HG03442 (cell line): ENCODE measurements at regions not wholly inside any gene's neighbourhood (a gene's known extent, or its start where the extent isn't known, plus 50 kb on each side); places are given as distances from the start of the nearest gene placed in this dataset.
"Not testable (repeated sequence)": the region's sequence is repeated elsewhere in the genome, so short reads cannot be mapped to it uniquely, and the experiment has no call there.

Source experiments
- ATAC-seq: cut with Tn5 transposase; IDR thresholded peaks from one replicate; pipeline ENCODE4 v1.9.1; 2021; ENCODE audit warnings: mild to moderate bottlenecking, moderate library complexity; ENCODE audit not compliant: unreplicated experiment

DNA sequence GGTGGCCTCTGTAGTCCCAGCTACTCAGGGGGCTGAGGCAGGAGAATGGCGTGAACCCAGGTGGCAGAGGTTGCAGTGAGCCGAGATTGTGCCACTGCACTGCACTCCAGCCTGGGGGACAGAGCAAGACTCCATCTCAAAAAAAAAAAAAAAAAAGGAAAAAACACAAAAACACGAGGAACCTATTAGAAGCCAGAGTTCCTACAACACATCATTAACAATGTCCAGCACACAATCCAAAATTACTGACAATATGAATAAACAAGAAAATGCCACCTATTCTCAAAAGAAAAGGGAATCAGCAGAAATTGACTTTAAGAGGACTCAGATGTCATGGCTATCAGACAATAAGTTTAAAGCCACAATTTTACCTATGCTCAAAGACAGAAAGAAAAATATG lies 57.3 kb upstream of the HS3ST3A1 start:
- ATAC-seq, result not testable (repeated sequence)

GRCh38 chr17:13665872-13666635 lies 64.3 kb upstream of the HS3ST3A1 start:
- ATAC-seq, result no peak

DNA sequence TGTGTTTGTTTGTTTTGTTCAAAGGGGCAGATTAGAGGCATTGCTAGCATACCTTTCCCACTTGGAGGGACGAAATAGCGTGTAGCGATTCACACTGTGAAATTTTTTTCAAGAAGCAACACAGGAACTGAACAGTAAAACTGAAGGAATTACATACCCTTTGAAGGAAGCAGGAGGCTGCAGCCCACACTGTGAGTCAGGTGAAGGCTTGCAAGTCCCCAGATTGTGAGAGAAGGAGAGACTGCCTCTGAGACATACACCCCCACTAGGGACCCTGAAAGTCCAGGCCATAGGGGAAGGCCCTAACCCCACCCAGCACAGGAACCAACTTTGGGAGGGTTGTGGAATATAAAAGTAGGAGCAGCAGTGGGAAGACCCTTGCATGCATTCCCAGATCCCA lies 69.6 kb upstream of the HS3ST3A1 start:
- ATAC-seq, result no peak

- ATAC-seq, result peak; percentile 85
Observed at GRCh38 chr17:13671771-13672170, 70.0 kb upstream of the HS3ST3A1 start.

DNA sequence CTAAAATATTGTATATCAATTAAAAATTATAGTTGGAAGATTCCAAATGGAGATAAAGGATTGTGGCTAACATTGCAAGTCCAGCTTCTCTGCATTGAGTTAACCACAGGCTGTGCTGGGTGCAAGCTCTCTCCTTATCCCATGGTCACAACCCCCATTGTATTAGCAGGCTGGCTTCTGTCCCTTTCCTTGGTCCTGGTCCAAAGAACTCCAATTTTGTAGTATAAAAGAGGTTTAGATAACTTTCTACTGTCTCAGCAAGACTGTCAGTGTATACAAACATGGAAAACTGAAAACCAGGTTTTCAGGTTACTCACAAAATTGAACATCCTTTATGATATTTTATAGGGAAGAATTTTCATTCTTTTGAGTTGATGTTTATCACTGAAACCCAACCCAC lies 76.6 kb upstream of the HS3ST3A1 start:
- ATAC-seq, result no peak

DNA sequence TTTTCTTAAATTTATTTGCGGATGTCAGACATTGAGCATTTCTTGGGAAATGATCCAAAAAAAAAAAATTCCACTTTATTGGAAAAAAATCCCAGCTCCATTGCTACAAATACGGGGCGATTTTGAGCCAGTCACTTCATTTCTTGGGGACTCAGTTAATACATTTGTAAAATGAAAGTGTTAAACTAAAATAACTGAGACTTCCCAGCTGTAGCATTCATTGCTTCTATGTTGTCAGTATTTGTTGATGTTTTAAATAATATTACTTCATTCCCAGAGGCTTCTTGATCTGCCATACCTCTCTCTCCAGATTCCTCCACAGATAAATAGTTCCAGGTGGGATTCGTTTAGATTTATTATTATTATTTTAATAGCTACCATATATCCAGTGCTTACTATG lies 77.1 kb upstream of the HS3ST3A1 start:
- no peak for ATAC-seq

DNA sequence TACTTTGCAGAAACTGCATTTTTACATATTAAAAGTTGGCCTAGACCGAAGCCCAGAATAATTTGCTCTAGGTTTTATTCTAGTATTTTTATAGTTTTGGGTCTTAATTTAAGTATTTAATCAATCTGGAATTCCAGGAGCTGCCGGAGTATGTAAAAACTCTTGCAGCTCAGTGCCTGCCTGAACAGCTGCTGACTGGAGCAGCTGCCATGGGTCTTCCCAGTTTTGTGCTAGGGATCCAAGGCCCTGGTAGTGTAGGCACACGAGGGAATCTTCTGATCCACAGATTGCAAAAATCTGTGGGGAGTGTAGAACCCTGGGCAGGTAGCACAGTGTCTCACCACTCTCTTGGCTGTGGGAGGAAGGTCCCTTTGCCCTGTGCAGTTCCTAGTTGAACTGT lies 87.0 kb upstream of the HS3ST3A1 start:
- no peak for ATAC-seq

DNA sequence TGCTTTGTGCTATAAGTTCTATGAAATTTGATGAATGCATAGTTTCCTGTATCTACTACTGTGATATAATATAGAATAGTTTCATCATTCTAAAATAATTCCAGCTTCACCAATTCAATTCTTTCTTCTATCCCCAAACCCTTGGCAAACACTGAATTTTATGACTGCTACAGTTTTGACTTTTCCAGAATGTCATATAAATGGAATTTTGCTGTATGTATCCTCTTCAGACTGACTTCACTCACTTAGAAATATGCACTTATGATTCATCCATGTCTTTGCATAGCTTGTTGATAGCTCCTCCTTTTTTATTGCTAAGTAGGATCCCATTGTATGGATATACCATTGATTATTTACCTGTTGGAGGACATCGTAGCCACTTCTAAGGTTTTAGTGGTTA lies 89.1 kb upstream of the HS3ST3A1 start:
- no peak for ATAC-seq

- no peak for ATAC-seq
Observed at GRCh38 chr17:13694934-13695333, 93.2 kb upstream of the HS3ST3A1 start.

- ATAC-seq, result no peak
Observed at GRCh38 chr17:13698832-13699231, 97.1 kb upstream of the HS3ST3A1 start.

GRCh38 chr17:13699261-13699660 lies 97.5 kb upstream of the HS3ST3A1 start:
- ATAC-seq, result no peak

DNA sequence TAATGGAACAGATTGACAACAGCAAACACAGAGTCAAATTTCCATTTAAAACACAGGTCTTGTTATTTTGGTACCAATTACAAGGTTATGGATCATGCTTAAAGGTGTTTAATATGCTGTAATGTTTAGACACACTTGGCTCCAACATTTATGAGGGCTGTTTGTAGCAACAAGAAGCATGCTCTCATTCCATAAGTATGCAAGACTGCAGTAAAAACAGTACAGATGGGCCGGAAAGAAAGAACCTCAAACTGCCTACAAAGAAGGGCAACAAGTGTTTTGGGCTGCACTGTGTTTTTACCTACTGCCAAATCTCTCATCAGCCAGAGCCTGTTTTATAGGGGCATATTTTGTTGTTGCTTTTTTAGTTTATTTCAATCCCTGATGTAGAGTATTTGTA lies 100.5 kb upstream of the HS3ST3A1 start:
- no peak for ATAC-seq

DNA sequence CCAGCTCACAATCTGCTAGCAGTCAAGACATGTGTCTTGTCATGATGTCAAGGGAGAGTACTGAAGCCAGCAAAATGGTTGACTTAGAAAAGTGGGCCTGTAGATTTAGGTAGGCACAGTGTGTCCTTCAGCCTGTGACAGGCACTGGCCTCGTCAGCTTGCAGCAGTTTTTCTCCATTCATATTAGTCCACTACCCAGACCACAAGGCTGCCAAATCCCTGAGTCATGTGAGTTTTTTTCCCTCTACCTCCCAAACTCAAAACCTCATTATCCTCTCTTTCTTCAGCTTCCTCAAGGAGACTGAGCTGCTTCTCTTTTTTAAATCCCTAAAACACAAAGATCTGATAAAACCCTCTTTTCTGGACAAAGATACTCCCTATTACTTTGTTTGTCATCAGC lies 102.6 kb upstream of the HS3ST3A1 start:
- ATAC-seq, result no peak

DNA sequence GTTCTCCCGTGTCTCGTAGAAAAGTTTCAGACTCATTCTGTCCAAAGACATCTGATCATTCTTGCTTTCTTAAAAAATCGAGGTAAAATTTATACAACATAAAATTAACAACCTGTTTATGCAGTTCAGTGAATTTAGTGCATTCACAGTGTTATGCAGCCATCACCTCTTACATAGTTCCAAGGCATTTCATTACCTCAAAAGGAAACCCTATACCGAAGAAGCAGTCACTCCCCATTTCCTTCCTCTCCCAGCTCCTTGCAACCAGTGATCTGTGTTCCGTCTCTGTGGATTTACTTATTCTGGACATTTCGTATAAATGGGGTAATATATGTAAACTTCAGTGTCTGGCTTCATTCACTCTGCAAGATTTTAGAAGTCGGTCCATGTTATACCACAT lies 103.5 kb upstream of the HS3ST3A1 start:
- ATAC-seq, result no peak

- ATAC-seq, result no peak
Observed at GRCh38 chr17:13721705-13722104, 120.0 kb upstream of the HS3ST3A1 start.

DNA sequence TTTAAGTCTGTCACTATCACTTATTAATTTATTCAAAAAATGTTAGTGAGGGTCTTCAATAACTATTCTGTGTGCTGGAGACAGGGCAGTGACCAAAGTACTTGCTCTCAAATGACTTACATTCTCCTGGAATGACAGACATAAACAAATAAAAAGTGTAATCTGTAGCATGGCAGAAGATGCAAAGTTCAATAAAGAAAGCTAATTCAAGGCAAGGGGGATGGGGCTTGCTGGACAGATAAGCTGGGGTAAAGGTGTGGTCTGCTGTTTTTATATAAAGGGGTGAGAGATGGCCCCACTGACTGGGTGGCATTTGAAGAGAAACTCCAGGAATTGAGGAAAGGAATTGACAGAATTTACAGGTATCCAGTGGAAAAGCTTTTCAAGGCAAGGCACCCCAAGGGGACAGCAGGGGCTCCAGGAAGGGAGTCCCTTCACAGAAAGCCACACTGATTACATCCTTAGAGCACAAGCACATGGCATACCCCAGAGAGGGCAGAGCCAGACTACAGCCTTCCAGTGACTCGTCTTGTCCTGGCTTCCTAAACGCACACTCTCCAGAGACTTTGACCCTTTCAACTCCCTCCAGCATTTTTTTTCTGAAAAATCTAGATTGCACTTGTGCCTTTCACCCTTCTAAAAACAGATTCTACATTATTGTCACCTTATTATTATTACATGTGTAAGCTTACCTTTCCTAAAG lies 123.7 kb upstream of the HS3ST3A1 start:
- no peak for ATAC-seq

- ATAC-seq, result no peak
Observed at GRCh38 chr17:13727441-13728171, 125.9 kb upstream of the HS3ST3A1 start.

DNA sequence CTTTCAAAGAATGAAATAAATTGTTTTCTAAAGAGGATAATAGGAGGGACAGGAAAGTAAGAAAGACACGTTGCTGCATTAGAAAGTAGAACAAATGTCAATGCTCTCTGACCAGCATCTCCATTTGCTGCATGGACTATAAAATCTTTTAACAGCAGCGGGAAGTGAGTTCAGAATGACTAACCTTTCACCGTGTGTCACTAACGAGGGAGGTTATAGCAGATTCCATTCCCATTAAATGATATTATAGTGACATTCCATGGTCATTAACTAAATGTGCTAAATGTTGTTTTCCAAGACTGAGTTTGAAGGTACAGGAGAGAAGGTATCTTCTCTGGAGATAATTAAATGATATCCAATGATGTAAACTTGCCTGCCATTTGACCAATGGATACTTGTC lies 127.1 kb upstream of the HS3ST3A1 start:
- ATAC-seq, result no peak

GRCh38 chr17:13729466-13730134 lies 127.9 kb upstream of the HS3ST3A1 start:
- ATAC-seq, result no peak

- no peak for ATAC-seq
Observed at GRCh38 chr17:13734880-13735279, 133.2 kb upstream of the HS3ST3A1 start.

GRCh38 chr17:13735444-13735843 lies 133.7 kb upstream of the HS3ST3A1 start:
- ATAC-seq, result no peak
